Brain microvascular endothelial cell (primary cell): ENCODE measurements at regions not wholly inside any gene's neighbourhood (a gene's known extent, or its start where the extent isn't known, plus 50 kb on each side); places are given as distances from the start of the nearest gene placed in this dataset.

Experiments used
- DNase-seq: peaks from one replicate; pipeline ENCODE4 v3.0.0-alpha.2; 2020
- H3K27ac ChIP-seq: fragments of 250-450 bp; sonication (Bioruptor Pico); 2 replicates; pipeline ENCODE4 v1.5.1; 2020; ENCODE audit warnings: mild to moderate bottlenecking, moderate library complexity
- H3K27me3 ChIP-seq: fragments of 250-450 bp; sonication (Bioruptor Pico); replicated peaks from 2 replicates; pipeline ENCODE4 v1.5.1; 2020; ENCODE audit warnings: mild to moderate bottlenecking
- H3K36me3 ChIP-seq: fragments of 250-450 bp; sonication (Bioruptor Pico); replicated peaks from 2 replicates; pipeline ENCODE4 v1.5.1; 2020; ENCODE audit warnings: mild to moderate bottlenecking
- H3K4me3 ChIP-seq: 2 replicates; pipeline ENCODE4 v1.5.1; 2011; ENCODE audit warnings: low read depth, mild to moderate bottlenecking, control low read depth, low read length, moderate library complexity
- CTCF ChIP-seq: IDR thresholded peaks from 2 replicates; pipeline ENCODE4 v1.5.1; 2011; ENCODE audit warnings: low read depth, mild to moderate bottlenecking, moderate library complexity, low read length, control low read depth, inconsistent platforms; ENCODE audit errors: missing control alignments
- in situ Hi-C: cut with HindIII; loops from 2 replicates; pipeline ENCODE4 v1.10.0; 2017; ENCODE audit warnings: low sequenced_read_pairs, low pct_ligation_motif_present

- TF ChIP-seq CTCF = no peak
- Histone ChIP-seq H3K27me3 (no peaks in the 10 kb centered on the region), H3K36me3 (no peaks in the 10 kb centered on the region), H3K27ac (no peak overlapping the region), H3K4me3 (no peak overlapping the region)
- in situ Hi-C loops = no loop called here
- no peak for DNase-seq
Observed at GRCh38 chr13:83940742-83941141, 58.5 kb upstream of the SLITRK1 start.

GRCh38 chr13:83937579-83937978, 55.3 kb upstream of the SLITRK1 start:
- Histone ChIP-seq H3K4me3 (no peak overlapping the region), H3K36me3 (no peaks in the 10 kb centered on the region), H3K27ac (no peak overlapping the region), H3K27me3 (no peaks in the 10 kb centered on the region)
- in situ Hi-C loops = no loop called here
- no peak for TF ChIP-seq CTCF
- DNase-seq = no peak

- no peaks in the 10 kb centered on the region for H3K36me3 ChIP-seq
- in situ Hi-C loops = no loop called here
- no peak for TF ChIP-seq CTCF
- no peak for DNase-seq
- H3K27ac ChIP-seq = no peak overlapping the region
- no peaks in the 10 kb centered on the region for H3K27me3 ChIP-seq
- H3K4me3 ChIP-seq = no peak overlapping the region
Observed at GRCh38 chr13:83935566-83935965, 53.3 kb upstream of the SLITRK1 start.
